H1 (cell line): ENCODE measurements at regions not wholly inside any gene's neighbourhood (a gene's known extent, or its start where the extent isn't known, plus 50 kb on each side); places are given as distances from the start of the nearest gene placed in this dataset.

ENCODE experiments used
- CTCF ChIA-PET: fragments of 300-600 bp; sonication (Branson Sonifier 250); formaldehyde crosslinking; loops from one replicate; lab custom pipeline; 2021; ENCODE audit not compliant: partially characterized antibody; lab: Charles Lee
- POLR2A ChIA-PET: fragments of 300-600 bp; sonication (Branson Sonifier 250); formaldehyde crosslinking; loops from one replicate; lab custom pipeline; 2021; ENCODE audit warnings: inconsistent platforms; ENCODE audit not compliant: partially characterized antibody; lab: Charles Lee
- DNase-seq, 2 experiments: peaks; one replicate each; pipeline versions ENCODE4 v3.0.0 to v3.0.0-alpha.2; 2010 to 2022; ENCODE audit warnings: low spot score in 2 of 2, low read depth in 1 of 2, mixed read lengths in 1 of 2
- FAIRE-seq: peaks from 2 replicates; lab custom pipeline; 2011; peaks lifted over from hg19 to GRCh38; lab: Jason Lieb, UNC
- H2AFZ ChIP-seq: 2 replicates; pipeline ENCODE4 v1.8.1; 2012; ENCODE audit warnings: low read length, inconsistent platforms
- H2AK5ac ChIP-seq: 2 replicates; pipeline ENCODE4 v1.6.1; 2013; ENCODE audit warnings: low read depth, low read length
- H2BK120ac ChIP-seq: replicated peaks from 2 replicates; pipeline ENCODE3; 2013; ENCODE audit warnings: low read depth, low read length, inconsistent platforms
- H2BK12ac ChIP-seq: 2 replicates; pipeline ENCODE4 v1.6.1; 2013; ENCODE audit warnings: low read depth, low read length
- H2BK15ac ChIP-seq: 2 replicates; pipeline ENCODE4 v1.6.1; 2013; ENCODE audit warnings: low read length
- H2BK20ac ChIP-seq: 2 replicates; pipeline ENCODE4 v1.6.1; 2013; ENCODE audit warnings: low read length
- H2BK5ac ChIP-seq: 2 replicates; pipeline ENCODE4 v1.6.1; 2013; ENCODE audit warnings: low read depth, low read length
- H3K14ac ChIP-seq: 2 replicates; pipeline ENCODE4 v1.6.1; 2013; ENCODE audit warnings: inconsistent platforms; ENCODE audit not compliant: insufficient read length
- H3K18ac ChIP-seq: 2 replicates; pipeline ENCODE4 v1.6.1; 2013; ENCODE audit warnings: low read length; ENCODE audit errors: extremely low read depth
- H3K23ac ChIP-seq: 2 replicates; pipeline ENCODE4 v1.6.1; 2013; ENCODE audit warnings: inconsistent platforms; ENCODE audit not compliant: insufficient read length
- H3K23me2 ChIP-seq: 2 replicates; pipeline ENCODE4 v1.6.1; 2013; ENCODE audit warnings: low read depth, low read length
- H3K27ac ChIP-seq: 2 replicates; pipeline ENCODE4 v1.6.1; 2011; ENCODE audit warnings: low read depth, low read length, inconsistent platforms
- H3K27me3 ChIP-seq, 4 experiments: replicated peaks in 1 of 4; 1 replicate in 1 of 4; 2 replicates in 3 of 4; pipeline versions ENCODE4 v1.6.1 to v1.8.1; 2011 to 2013; ENCODE audit warnings: low read length in 3 of 4, mild to moderate bottlenecking in 3 of 4, inconsistent platforms in 2 of 4, mixed read lengths in 2 of 4, moderate library complexity in 1 of 4; ENCODE audit not compliant: control insufficient read depth in 3 of 4, insufficient read depth in 3 of 4; ENCODE audit errors: extremely low read depth in 1 of 4
- H3K36me3 ChIP-seq, 4 experiments: 2 replicates each; pipeline versions ENCODE4 v1.6.1 to v1.8.1; 2011 to 2013; ENCODE audit warnings: mild to moderate bottlenecking in 4 of 4, low read length in 3 of 4, moderate library complexity in 2 of 4, control low read depth in 1 of 4, inconsistent platforms in 1 of 4; ENCODE audit not compliant: insufficient read depth in 4 of 4, control insufficient read depth in 2 of 4
- H3K4ac ChIP-seq: replicated peaks from 2 replicates; pipeline ENCODE3; 2013; ENCODE audit warnings: low read length, low read depth, mixed read lengths, inconsistent platforms; ENCODE audit not compliant: insufficient read length
- H3K4me1 ChIP-seq, 4 experiments: replicated peaks in 1 of 4; 1 replicate in 1 of 4; 2 replicates in 3 of 4; pipeline versions ENCODE4 v1.6.1 to v1.8.1; 2011 to 2013; ENCODE audit warnings: low read length in 3 of 4, inconsistent platforms in 2 of 4, mixed read lengths in 1 of 4; ENCODE audit not compliant: insufficient read depth in 4 of 4, control insufficient read depth in 3 of 4
- H3K4me2 ChIP-seq, 2 experiments: 2 replicates each; pipeline versions ENCODE4 v1.6.1 to v1.8.1; 2011 to 2013; ENCODE audit warnings: low read depth in 2 of 2, low read length in 2 of 2, control low read depth in 1 of 2, inconsistent platforms in 1 of 2, mild to moderate bottlenecking in 1 of 2; ENCODE audit not compliant: insufficient read depth in 1 of 2
- H3K4me3 ChIP-seq, 4 experiments: fragments of 200-600, 300-600 bp in 1 of 4; sonication (generic), shearing (Covaris generic), sonication (Bioruptor Twin) in 1 of 4; 2 replicates each; pipeline versions ENCODE4 v1.5.1 to v1.8.1; 2011 to 2016; ENCODE audit warnings: low read length in 4 of 4, low read depth in 3 of 4, control low read depth in 2 of 4, inconsistent platforms in 2 of 4, mild to moderate bottlenecking in 2 of 4, mixed read lengths in 1 of 4, moderate library complexity in 1 of 4; ENCODE audit not compliant: insufficient read depth in 2 of 4; ENCODE audit errors: extremely low read depth in 1 of 4
- H3K56ac ChIP-seq: replicated peaks from 2 replicates; pipeline ENCODE3; 2013; ENCODE audit warnings: low read depth, mild to moderate bottlenecking, mixed read lengths, low read length, inconsistent platforms; ENCODE audit not compliant: insufficient read length
- H3K79me1 ChIP-seq: 2 replicates; pipeline ENCODE4 v1.6.1; 2013; ENCODE audit warnings: low read depth, low read length, control low read depth
- H3K79me2 ChIP-seq, 2 experiments: 2 replicates each; pipeline versions ENCODE4 v1.6.1 to v1.8.1; 2012 to 2013; ENCODE audit warnings: low read length in 2 of 2, mild to moderate bottlenecking in 2 of 2, inconsistent platforms in 1 of 2; ENCODE audit not compliant: insufficient read depth in 2 of 2, control insufficient read depth in 1 of 2
- H3K9ac ChIP-seq, 4 experiments: replicated peaks in 1 of 4; 1 replicate in 1 of 4; 2 replicates in 3 of 4; pipeline versions ENCODE4 v1.6.1 to v1.8.1; 2011 to 2013; ENCODE audit warnings: low read depth in 3 of 4, low read length in 3 of 4, control low read depth in 2 of 4, mild to moderate bottlenecking in 2 of 4, moderate library complexity in 2 of 4, inconsistent platforms in 1 of 4; ENCODE audit errors: extremely low read depth in 1 of 4
- H3K9me3 ChIP-seq, 2 experiments: 2 replicates each; pipeline versions ENCODE4 v1.6.1 to v1.8.1; 2012 to 2013; ENCODE audit warnings: mild to moderate bottlenecking in 2 of 2, moderate library complexity in 2 of 2, control low read depth in 1 of 2, inconsistent platforms in 1 of 2, low read depth in 1 of 2, low read length in 1 of 2, mixed read lengths in 1 of 2; ENCODE audit not compliant: insufficient read depth in 2 of 2
- H4K20me1 ChIP-seq, 2 experiments: replicated peaks in 1 of 2; 2 replicates each; pipeline versions ENCODE3 to v1.8.1; 2011 to 2013; ENCODE audit warnings: inconsistent platforms in 2 of 2, low read length in 2 of 2, mild to moderate bottlenecking in 1 of 2; ENCODE audit not compliant: insufficient read depth in 2 of 2, control insufficient read depth in 1 of 2
- H4K5ac ChIP-seq: 2 replicates; pipeline ENCODE4 v1.6.1; 2013; ENCODE audit warnings: low read length, low read depth, mixed read lengths, inconsistent platforms; ENCODE audit not compliant: insufficient read length
- H4K8ac ChIP-seq: 2 replicates; pipeline ENCODE4 v1.8.0; 2013; ENCODE audit warnings: mild to moderate bottlenecking, moderate library complexity, low read length, inconsistent platforms; ENCODE audit not compliant: insufficient read depth; ENCODE audit errors: extremely low read depth
- H4K91ac ChIP-seq: replicated peaks from 2 replicates; pipeline ENCODE3; 2013; ENCODE audit warnings: low read length, mixed read lengths, inconsistent platforms; ENCODE audit not compliant: insufficient read length
- BCL11A ChIP-seq, 2 experiments: IDR thresholded peaks; one replicate each; pipeline ENCODE4 v1.6.1; 2011; ENCODE audit warnings: low read depth in 2 of 2, low read length in 2 of 2, mild to moderate bottlenecking in 2 of 2
- CBX5 ChIP-seq: fragments of 300-800, 300-1000 bp; sonication (generic); IDR thresholded peaks from 2 replicates; pipeline ENCODE4 v1.7.1; 2016; ENCODE audit warnings: antibody characterized with exemption, low read length, low read depth
- CHD2 ChIP-seq: IDR thresholded peaks from 2 replicates; pipeline ENCODE4 v1.6.1; 2012; ENCODE audit warnings: low read length, improper control_type of control experiment
- JUN ChIP-seq: IDR thresholded peaks from 2 replicates; pipeline ENCODE4 v1.6.1; 2011; ENCODE audit warnings: low read depth, mild to moderate bottlenecking, improper control_type of control experiment, low read length
- MAX ChIP-seq: IDR thresholded peaks from 2 replicates; pipeline ENCODE4 v1.6.1; 2012; ENCODE audit warnings: inconsistent platforms
- PHF8 ChIP-seq: fragments of 200-600 bp; sonication (generic); conservative IDR thresholded peaks from 2 replicates; pipeline ENCODE4 v1.7.1; 2012; ENCODE audit warnings: low read depth, mild to moderate bottlenecking, inconsistent platforms, low read length, moderate library complexity
- SP4 ChIP-seq: IDR thresholded peaks from 2 replicates; pipeline ENCODE4 v1.6.1; 2012; ENCODE audit warnings: low read length, inconsistent platforms
- TAF1 ChIP-seq: IDR thresholded peaks from 2 replicates; pipeline ENCODE4 v1.6.1; 2011; ENCODE audit warnings: mild to moderate bottlenecking, low read depth, low read length
- TAF7 ChIP-seq: optimal IDR thresholded peaks from 2 replicates; pipeline ENCODE3; 2011; ENCODE audit warnings: low read depth, mild to moderate bottlenecking, inconsistent platforms, low read length, moderate library complexity, borderline replicate concordance
- TBP ChIP-seq: IDR thresholded peaks from 2 replicates; pipeline ENCODE4 v1.6.1; 2011; ENCODE audit warnings: low read depth, low read length, improper control_type of control experiment
- YY1 ChIP-seq: IDR thresholded peaks from 2 replicates; pipeline ENCODE4 v1.6.1; 2011; ENCODE audit warnings: low read depth, mild to moderate bottlenecking, low read length
- ZNF274 ChIP-seq: IDR thresholded peaks from 2 replicates; pipeline ENCODE4 v1.7.0; 2012; ENCODE audit warnings: low read length, borderline replicate concordance; ENCODE audit errors: extremely low read depth
- WGBS, 2 experiments: shearing (Covaris generic) in 1 of 2; methylation state at CpG; one replicate each; pipeline versions ENCODE4 v1.1.6 to v1.1.7; 2013 to 2015; ENCODE audit warnings: low lambda C conversion rate in 2 of 2, mixed read lengths in 2 of 2, inconsistent platforms in 1 of 2, low coverage in 1 of 2, missing lambda C conversion rate in 1 of 2; ENCODE audit not compliant: insufficient replicate concordance in 2 of 2, insufficient coverage in 1 of 2, insufficient read length in 1 of 2; ENCODE audit errors: extremely low coverage in 1 of 2, missing lambda C conversion rate in 1 of 2; 5-methylcytosine and 5-hydroxymethylcytosine counted together

- H3K23ac ChIP-seq: no peak overlapping the region
- no peak overlapping the region for H3K14ac ChIP-seq
- no peak overlapping the region for H4K5ac ChIP-seq
- no peaks in the 10 kb centered on the region for H4K20me1 ChIP-seq
- H3K4ac ChIP-seq: no peak overlapping the region
- DNase-seq (no peak), FAIRE-seq (no peak)
- no peak overlapping the region for H2BK120ac ChIP-seq
- no peak overlapping the region for H2BK20ac ChIP-seq
- no peak overlapping the region for H2AK5ac ChIP-seq
- TF ChIP-seq BCL11A (IDR thresholded peaks at IDR 0.05; ENCODE audit: low read depth in 2 of 2, low read length in 2 of 2): no peak
- TF ChIP-seq YY1: no peak
- no peak for TF ChIP-seq ZNF274
- no peak for TF ChIP-seq PHF8
- no peak for TF ChIP-seq TAF1
- no peak for TF ChIP-seq TAF7
- no peak for TF ChIP-seq CBX5
- no peak for TF ChIP-seq SP4
- TF ChIP-seq CHD2: no peak
- no peak for TF ChIP-seq TBP
- TF ChIP-seq MAX: no peak
- no peak for TF ChIP-seq JUN
- no peak overlapping the region for H2BK12ac ChIP-seq
- no peak overlapping the region for H3K4me3 ChIP-seq
- no peaks in the 10 kb centered on the region for H3K23me2 ChIP-seq
- no peak overlapping the region for H2BK15ac ChIP-seq
- WGBS, 2 experiments: 86% methylated on average over 4 of the region's 4 CpGs; no CpG with 5 or more reads in 1 of the 2 experiments
- no peak overlapping the region for H3K56ac ChIP-seq
- no peak overlapping the region for H3K18ac ChIP-seq
- no peak overlapping the region for H3K9ac ChIP-seq
- H4K91ac ChIP-seq: no peak overlapping the region
- H3K4me2 ChIP-seq: no peak overlapping the region
- H2BK5ac ChIP-seq: no peak overlapping the region
- no peaks in the 10 kb centered on the region for H3K79me2 ChIP-seq
- no peaks in the 10 kb centered on the region for H3K27me3 ChIP-seq
- CTCF ChIA-PET: interaction anchor here (0.5 to 1.3 kb wide), 2 partner anchors 30 to 1161 kb away, joined by 3 read pairs; no protein-coding TSS in a partner anchor
- no peaks in the 10 kb centered on the region for H3K36me3 ChIP-seq
- POLR2A ChIA-PET: interaction anchor here (0.7 kb wide), 1 partner anchor 75 kb away, joined by 3 read pairs; no protein-coding TSS in a partner anchor
- H4K8ac ChIP-seq: no peak overlapping the region
- H3K4me1 ChIP-seq: no peaks in the 10 kb centered on the region
- no peak overlapping the region for H3K27ac ChIP-seq
- no peak overlapping the region for H2AFZ ChIP-seq
- H3K9me3 ChIP-seq: no peaks in the 10 kb centered on the region
- no peaks in the 10 kb centered on the region for H3K79me1 ChIP-seq
Measured at GRCh38 chr3:159654183-159655134, 334.2 kb upstream of the IL12A start.
